Neural progenitor cell (in vitro differentiated cells): ENCODE measurements at regions not wholly inside any gene's neighbourhood (a gene's known extent, or its start where the extent isn't known, plus 50 kb on each side); places are given as distances from the start of the nearest gene placed in this dataset.

Experiments used
- DNase-seq: peaks from one replicate; pipeline ENCODE4 v3.0.0-alpha.2; 2016; ENCODE audit warnings: low spot score
- H2AFZ ChIP-seq: fragments of 200-600 bp; sonication (generic); replicated peaks from 2 replicates; pipeline ENCODE4 v1.6.1; 2016; ENCODE audit warnings: antibody characterized with exemption
- H3F3A ChIP-seq: fragments of 200-600 bp; sonication (generic); 2 replicates; pipeline ENCODE4 v1.6.1; 2016; ENCODE audit warnings: antibody characterized with exemption, low read depth
- H3K27ac ChIP-seq: fragments of 200-600 bp; sonication (generic); 2 replicates; pipeline ENCODE4 v1.5.1; 2016; ENCODE audit warnings: mild to moderate bottlenecking
- H3K27me3 ChIP-seq: fragments of 200-600 bp; sonication (generic); 2 replicates; pipeline ENCODE4 v1.6.1; 2016; ENCODE audit warnings: mild to moderate bottlenecking, moderate library complexity
- H3K36me3 ChIP-seq: fragments of 200-600 bp; sonication (generic); 2 replicates; pipeline ENCODE4 v1.5.1; 2016
- H3K4me1 ChIP-seq: fragments of 200-600 bp; sonication (generic); 2 replicates; pipeline ENCODE4 v1.6.1; 2016; ENCODE audit warnings: mixed run types
- H3K4me2 ChIP-seq: fragments of 200-600 bp; sonication (generic); 2 replicates; pipeline ENCODE4 v1.6.1; 2016
- H3K4me3 ChIP-seq: fragments of 200-600 bp; sonication (generic); 2 replicates; pipeline ENCODE4 v1.5.1; 2016
- H3K79me2 ChIP-seq: fragments of 200-600 bp; sonication (generic); 2 replicates; pipeline ENCODE4 v1.6.1; 2016; ENCODE audit warnings: low read depth
- H3K9ac ChIP-seq: fragments of 200-600 bp; sonication (generic); 2 replicates; pipeline ENCODE4 v1.6.1; 2016
- H3K9me3 ChIP-seq: fragments of 200-600 bp; sonication (generic); 2 replicates; pipeline ENCODE4 v1.5.1; 2016; ENCODE audit warnings: low read depth
- H4K20me1 ChIP-seq: fragments of 200-600 bp; sonication (generic); 2 replicates; pipeline ENCODE4 v1.6.1; 2016; ENCODE audit warnings: low read depth
- H3K27ac Mint-ChIP-seq: 3 replicates; pipeline ENCODE4 v1.8.0; 2021; ENCODE audit warnings: mixed read lengths
- H3K27me3 Mint-ChIP-seq: 2 replicates; pipeline ENCODE4 v1.8.0; 2022; ENCODE audit warnings: low read depth, mild to moderate bottlenecking, inconsistent platforms, moderate library complexity, mixed read lengths; ENCODE audit not compliant: insufficient read depth
- H3K36me3 Mint-ChIP-seq: 3 replicates; pipeline ENCODE4 v1.8.0; 2021; ENCODE audit warnings: mixed read lengths
- H3K4me1 Mint-ChIP-seq: 3 replicates; pipeline ENCODE4 v1.8.0; 2021; ENCODE audit warnings: mixed read lengths
- H3K4me3 Mint-ChIP-seq: 3 replicates; pipeline ENCODE4 v1.8.0; 2021; ENCODE audit warnings: mild to moderate bottlenecking, moderate library complexity, mixed read lengths
- H3K9me3 Mint-ChIP-seq: 3 replicates; pipeline ENCODE4 v1.8.0; 2020; ENCODE audit warnings: mixed read lengths
- CTCF ChIP-seq: fragments of 200-600 bp; sonication (generic); IDR thresholded peaks from 2 replicates; pipeline ENCODE4 v1.5.1; 2017; ENCODE audit warnings: antibody characterized with exemption, mild to moderate bottlenecking
- EZH2 ChIP-seq: fragments of 200-600 bp; sonication (generic); IDR thresholded peaks from 2 replicates; pipeline ENCODE4 v1.6.1; 2017; ENCODE audit warnings: antibody characterized with exemption, mild to moderate bottlenecking, moderate library complexity
- EZH2phosphoT487 ChIP-seq: fragments of 200-600 bp; sonication (generic); IDR thresholded peaks from 2 replicates; pipeline ENCODE4 v1.6.1; 2017; ENCODE audit warnings: antibody characterized with exemption

GRCh38 chr5:38032149-38032548 lies 192.3 kb upstream of the GDNF start:
- no peak for TF ChIP-seq EZH2phosphoT487
- TF ChIP-seq EZH2 = no peak
- no peak for TF ChIP-seq CTCF
- Histone ChIP-seq H3K36me3 (no peaks in the 10 kb centered on the region), H3K79me2 (no peaks in the 10 kb centered on the region), H2AFZ (no peak overlapping the region), H3K9me3 (no peaks in the 10 kb centered on the region), H3K4me1 (no peaks in the 10 kb centered on the region), H3K27me3 (no peaks in the 10 kb centered on the region), H3K4me3 (no peak overlapping the region), H3K27ac (no peak overlapping the region), H4K20me1 (no peaks in the 10 kb centered on the region), H3K4me2 (no peak overlapping the region), H3F3A (no peaks in the 10 kb centered on the region), H3K9ac (no peak overlapping the region)
- no peaks in the 10 kb centered on the region for H3K9me3 Mint-ChIP-seq
- peaks cover 4% of the 10 kb centered on the region for H3K27me3 Mint-ChIP-seq
- H3K4me1 Mint-ChIP-seq = no peaks in the 10 kb centered on the region
- H3K27ac Mint-ChIP-seq = no peak overlapping the region
- no peak for DNase-seq
- no peaks in the 10 kb centered on the region for H3K36me3 Mint-ChIP-seq
- no peak overlapping the region for H3K4me3 Mint-ChIP-seq

- no peaks in the 10 kb centered on the region for H3K27me3 ChIP-seq
- DNase-seq = no peak
- H3K4me1 Mint-ChIP-seq = no peaks in the 10 kb centered on the region
- no peaks in the 10 kb centered on the region for H3K4me1 ChIP-seq
- no peak overlapping the region for H2AFZ ChIP-seq
- H3K36me3 ChIP-seq = no peaks in the 10 kb centered on the region
- no peak overlapping the region for H3K4me2 ChIP-seq
- H3F3A ChIP-seq = no peaks in the 10 kb centered on the region
- H3K79me2 ChIP-seq = no peaks in the 10 kb centered on the region
- H3K27me3 Mint-ChIP-seq = peaks cover 4% of the 10 kb centered on the region
- no peak overlapping the region for H3K27ac Mint-ChIP-seq
- TF ChIP-seq CTCF = no peak
- TF ChIP-seq EZH2phosphoT487 = no peak
- no peak for TF ChIP-seq EZH2
- H4K20me1 ChIP-seq = no peaks in the 10 kb centered on the region
- H3K9ac ChIP-seq = no peak overlapping the region
- H3K27ac ChIP-seq = no peak overlapping the region
- no peaks in the 10 kb centered on the region for H3K36me3 Mint-ChIP-seq
- H3K9me3 Mint-ChIP-seq = no peaks in the 10 kb centered on the region
- H3K9me3 ChIP-seq = no peaks in the 10 kb centered on the region
- no peak overlapping the region for H3K4me3 Mint-ChIP-seq
- H3K4me3 ChIP-seq = no peak overlapping the region
These were observed 191.5 kb upstream of the GDNF start for GRCh38 chr5:38031304-38031703.

GRCh38 chr5:38029397-38030065 lies 189.7 kb upstream of the GDNF start:
- TF ChIP-seq EZH2phosphoT487 = no peak
- no peak for DNase-seq
- Histone ChIP-seq H4K20me1 (no peaks in the 10 kb centered on the region), H2AFZ (no peak overlapping the region), H3K27ac (no peak overlapping the region), H3K4me2 (no peak overlapping the region), H3K4me3 (no peak overlapping the region), H3K79me2 (no peaks in the 10 kb centered on the region), H3K4me1 (no peaks in the 10 kb centered on the region), H3K27me3 (no peaks in the 10 kb centered on the region), H3K9me3 (no peaks in the 10 kb centered on the region), H3K36me3 (no peaks in the 10 kb centered on the region), H3F3A (no peaks in the 10 kb centered on the region), H3K9ac (no peak overlapping the region)
- H3K27ac Mint-ChIP-seq = no peak overlapping the region
- H3K4me1 Mint-ChIP-seq = no peaks in the 10 kb centered on the region
- no peak overlapping the region for H3K4me3 Mint-ChIP-seq
- no peaks in the 10 kb centered on the region for H3K36me3 Mint-ChIP-seq
- no peaks in the 10 kb centered on the region for H3K9me3 Mint-ChIP-seq
- H3K27me3 Mint-ChIP-seq = peaks cover 4% of the 10 kb centered on the region

GRCh38 chr5:38023799-38024198 lies 184.0 kb upstream of the GDNF start:
- no peaks in the 10 kb centered on the region for H3K9me3 Mint-ChIP-seq
- Histone ChIP-seq H3K27ac (no peak overlapping the region), H3K9ac (no peak overlapping the region), H3K36me3 (no peaks in the 10 kb centered on the region), H3K4me3 (no peak overlapping the region), H3K4me2 (no peak overlapping the region), H4K20me1 (no peaks in the 10 kb centered on the region), H3K79me2 (no peaks in the 10 kb centered on the region), H3F3A (no peaks in the 10 kb centered on the region), H2AFZ (no peak overlapping the region), H3K4me1 (no peaks in the 10 kb centered on the region), H3K9me3 (no peaks in the 10 kb centered on the region), H3K27me3 (no peaks in the 10 kb centered on the region)
- H3K27me3 Mint-ChIP-seq = no peaks in the 10 kb centered on the region
- no peaks in the 10 kb centered on the region for H3K36me3 Mint-ChIP-seq
- H3K27ac Mint-ChIP-seq = no peak overlapping the region
- H3K4me1 Mint-ChIP-seq = peaks cover 3% of the 10 kb centered on the region
- DNase-seq = no peak
- H3K4me3 Mint-ChIP-seq = no peak overlapping the region
- TF ChIP-seq CTCF = no peak
- TF ChIP-seq EZH2 = no peak
